Type B pancreatic cell (in vitro differentiated cells): ENCODE measurements at regions not wholly inside any gene's neighbourhood (a gene's known extent, or its start where the extent isn't known, plus 50 kb on each side); places are given as distances from the start of the nearest gene placed in this dataset.

ENCODE experiments used
- DNase-seq: peaks from one replicate; pipeline ENCODE4 v3.0.0; 2021; ENCODE audit warnings: mixed read lengths; ENCODE audit not compliant: unreplicated experiment; ENCODE audit errors: extremely low spot score
- H3K27ac Mint-ChIP-seq: 2 replicates; pipeline ENCODE4 v1.8.0; 2021; ENCODE audit warnings: mild to moderate bottlenecking, mixed read lengths
- H3K27me3 Mint-ChIP-seq: 2 replicates; pipeline ENCODE4 v1.8.0; 2021; ENCODE audit warnings: mixed read lengths
- H3K36me3 Mint-ChIP-seq: 2 replicates; pipeline ENCODE4 v1.8.0; 2021; ENCODE audit warnings: mixed read lengths
- H3K4me1 Mint-ChIP-seq: one replicate; pipeline ENCODE4 v1.8.0; 2021; ENCODE audit warnings: mixed read lengths; ENCODE audit not compliant: unreplicated experiment
- H3K4me3 Mint-ChIP-seq: 2 replicates; pipeline ENCODE4 v1.8.0; 2021; ENCODE audit warnings: mild to moderate bottlenecking, mixed read lengths
- H3K9me3 Mint-ChIP-seq: 2 replicates; pipeline ENCODE4 v1.8.0; 2021; ENCODE audit warnings: mixed read lengths
- TF ChIP-seq, protein P1 (sequence below): fragments of 200-600 bp; sonication (generic); conservative IDR thresholded peaks from 2 replicates; pipeline ENCODE4 v1.5.0; 2021; ENCODE audit warnings: antibody characterized with exemption, mild to moderate bottlenecking

DNA sequence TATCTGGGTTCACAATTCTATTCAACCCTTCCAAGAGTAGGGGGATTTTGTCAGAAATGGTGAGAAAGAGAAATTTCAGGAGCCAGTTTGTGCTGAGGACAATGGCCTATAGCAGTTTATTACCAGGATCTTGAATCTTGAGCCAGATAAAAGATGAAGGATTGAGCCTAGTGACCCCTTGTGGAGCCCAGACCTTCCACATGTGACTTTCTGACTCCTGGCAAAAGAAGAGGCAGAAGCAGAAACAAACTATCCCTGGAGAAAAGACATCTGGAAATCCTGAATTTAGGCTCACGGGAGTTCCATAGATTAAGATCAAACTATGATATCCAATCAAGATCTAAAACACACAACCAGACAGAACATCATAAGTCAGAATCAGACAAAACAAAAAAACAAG, 60.9 kb upstream of the CHRM2 start:
- Mint-ChIP-seq H3K27me3 (no peaks in the 10 kb centered on the region), H3K36me3 (no peaks in the 10 kb centered on the region), H3K4me1 (no peaks in the 10 kb centered on the region), H3K27ac (no peak overlapping the region), H3K4me3 (no peak overlapping the region), H3K9me3 (peaks cover 4% of the 10 kb centered on the region)
- TF ChIP-seq, protein P1, sequence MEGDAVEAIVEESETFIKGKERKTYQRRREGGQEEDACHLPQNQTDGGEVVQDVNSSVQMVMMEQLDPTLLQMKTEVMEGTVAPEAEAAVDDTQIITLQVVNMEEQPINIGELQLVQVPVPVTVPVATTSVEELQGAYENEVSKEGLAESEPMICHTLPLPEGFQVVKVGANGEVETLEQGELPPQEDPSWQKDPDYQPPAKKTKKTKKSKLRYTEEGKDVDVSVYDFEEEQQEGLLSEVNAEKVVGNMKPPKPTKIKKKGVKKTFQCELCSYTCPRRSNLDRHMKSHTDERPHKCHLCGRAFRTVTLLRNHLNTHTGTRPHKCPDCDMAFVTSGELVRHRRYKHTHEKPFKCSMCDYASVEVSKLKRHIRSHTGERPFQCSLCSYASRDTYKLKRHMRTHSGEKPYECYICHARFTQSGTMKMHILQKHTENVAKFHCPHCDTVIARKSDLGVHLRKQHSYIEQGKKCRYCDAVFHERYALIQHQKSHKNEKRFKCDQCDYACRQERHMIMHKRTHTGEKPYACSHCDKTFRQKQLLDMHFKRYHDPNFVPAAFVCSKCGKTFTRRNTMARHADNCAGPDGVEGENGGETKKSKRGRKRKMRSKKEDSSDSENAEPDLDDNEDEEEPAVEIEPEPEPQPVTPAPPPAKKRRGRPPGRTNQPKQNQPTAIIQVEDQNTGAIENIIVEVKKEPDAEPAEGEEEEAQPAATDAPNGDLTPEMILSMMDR = peak; percentile 50
- DNase-seq = no peak

DNA sequence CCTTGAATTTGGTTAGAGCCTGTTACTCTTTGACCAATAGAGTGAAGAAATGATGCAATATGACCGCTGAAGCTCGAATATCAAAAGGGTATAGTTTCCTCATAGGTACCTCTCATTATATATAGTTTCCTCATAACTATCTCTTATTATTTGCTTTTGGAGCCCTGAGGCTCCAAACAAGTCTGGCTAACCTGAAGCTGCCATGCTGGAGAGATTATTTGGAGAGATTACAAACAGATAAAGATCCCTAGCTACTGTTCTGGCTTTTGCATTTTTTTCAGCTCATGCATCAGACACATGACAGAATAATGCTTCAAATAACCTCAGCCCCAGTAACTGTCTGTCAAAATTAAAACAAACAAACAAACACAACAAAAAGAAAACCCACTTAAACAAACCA, 65.4 kb upstream of the CHRM2 start:
- no peaks in the 10 kb centered on the region for H3K4me1 Mint-ChIP-seq
- DNase-seq = no peak
- H3K27ac Mint-ChIP-seq = no peak overlapping the region
- no peaks in the 10 kb centered on the region for H3K36me3 Mint-ChIP-seq
- H3K4me3 Mint-ChIP-seq = no peak overlapping the region
- peaks cover 4% of the 10 kb centered on the region for H3K9me3 Mint-ChIP-seq
- TF ChIP-seq, protein P1 = no peak
- no peaks in the 10 kb centered on the region for H3K27me3 Mint-ChIP-seq

DNA sequence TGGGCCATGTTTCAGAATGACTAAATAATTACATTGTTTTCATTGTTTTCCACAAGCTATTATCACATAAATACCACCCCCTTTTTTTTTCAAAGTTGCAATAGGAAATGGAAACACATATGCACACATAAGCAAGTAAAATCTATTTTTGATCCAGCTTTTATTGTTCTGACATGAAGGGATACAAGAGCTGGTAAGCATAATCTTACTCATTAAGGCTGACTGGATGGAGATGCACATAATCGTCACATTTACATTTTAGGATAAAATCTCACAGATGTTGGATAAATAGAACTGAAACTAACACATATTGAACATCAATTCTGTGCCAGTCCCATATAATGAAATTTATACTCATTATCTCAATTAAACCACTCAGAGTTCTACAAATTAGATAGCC, 84.5 kb upstream of the CHRM2 start:
- H3K4me3 Mint-ChIP-seq = no peak overlapping the region
- H3K27ac Mint-ChIP-seq = no peak overlapping the region
- TF ChIP-seq, protein P1 = no peak
- H3K36me3 Mint-ChIP-seq = no peaks in the 10 kb centered on the region
- H3K9me3 Mint-ChIP-seq = no peaks in the 10 kb centered on the region
- H3K27me3 Mint-ChIP-seq = no peaks in the 10 kb centered on the region
- no peak for DNase-seq
- H3K4me1 Mint-ChIP-seq = no peaks in the 10 kb centered on the region

DNA sequence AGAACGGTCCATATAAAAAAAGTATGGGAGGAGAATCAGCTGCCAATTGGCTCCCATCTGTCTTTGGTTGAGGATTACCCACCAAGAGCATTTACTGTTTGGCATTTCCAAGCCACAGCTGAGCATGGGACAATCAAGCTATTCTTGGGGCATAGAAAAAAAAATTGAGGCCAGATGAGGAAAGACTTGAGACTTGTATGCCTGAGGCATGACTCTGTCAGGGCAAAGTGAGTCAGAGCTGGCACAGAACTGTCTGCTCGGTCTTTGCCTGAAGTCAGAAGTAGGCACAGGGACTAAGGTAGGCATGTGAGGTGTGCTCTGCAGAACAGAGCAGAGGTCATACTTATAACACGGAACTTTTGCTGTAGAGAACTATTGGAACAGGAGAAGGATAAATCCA, 126.5 kb upstream of the CHRM2 start:
- Mint-ChIP-seq H3K27me3 (peaks cover 3% of the 10 kb centered on the region), H3K9me3 (peaks cover 4% of the 10 kb centered on the region), H3K36me3 (no peaks in the 10 kb centered on the region), H3K4me3 (no peak overlapping the region), H3K27ac (no peak overlapping the region), H3K4me1 (no peaks in the 10 kb centered on the region)
- TF ChIP-seq, protein P1 = no peak
- no peak for DNase-seq

DNA sequence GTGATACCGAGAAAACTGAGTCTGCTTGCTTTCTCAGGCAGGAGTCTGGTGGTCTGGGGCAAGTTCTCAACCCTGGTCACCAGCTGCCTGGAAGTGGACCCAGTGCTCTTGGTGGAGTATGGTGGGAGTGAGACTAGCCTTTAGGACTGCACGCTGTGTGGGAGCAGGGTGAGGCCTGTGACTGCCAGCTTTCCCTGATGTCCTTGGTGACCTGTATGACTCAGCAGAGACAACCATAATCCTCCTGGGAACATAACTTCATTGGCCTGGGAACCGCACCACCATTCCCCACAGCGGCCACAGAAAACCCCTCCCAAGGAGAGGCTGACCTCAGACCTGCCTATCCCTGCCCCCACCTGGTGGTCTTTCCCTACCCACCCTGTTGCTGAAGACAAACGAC, 139.5 kb upstream of the CHRM2 start:
- no peak for DNase-seq
- no peaks in the 10 kb centered on the region for H3K4me1 Mint-ChIP-seq
- H3K27ac Mint-ChIP-seq = no peak overlapping the region
- no peak overlapping the region for H3K4me3 Mint-ChIP-seq
- no peaks in the 10 kb centered on the region for H3K36me3 Mint-ChIP-seq
- no peaks in the 10 kb centered on the region for H3K9me3 Mint-ChIP-seq
- TF ChIP-seq, protein P1 = no peak
- H3K27me3 Mint-ChIP-seq = no peaks in the 10 kb centered on the region

DNA sequence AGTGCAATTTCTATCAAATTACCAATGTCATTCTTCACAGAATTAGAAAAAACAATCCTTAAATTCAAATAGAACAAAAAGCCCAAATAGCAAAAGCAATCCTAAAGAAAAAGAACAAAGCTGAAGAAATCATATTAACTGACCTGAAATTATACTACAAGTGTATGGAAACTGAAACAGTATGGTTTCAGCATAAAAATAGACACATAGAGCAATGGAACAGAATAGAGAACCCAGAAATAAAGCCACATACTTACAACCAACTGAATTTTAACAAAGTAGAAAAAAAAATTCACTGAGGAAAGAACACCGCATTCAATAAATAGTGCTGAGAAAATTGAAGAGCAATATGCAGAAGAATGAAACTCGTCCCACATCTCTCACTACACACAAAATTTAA, 142.0 kb upstream of the CHRM2 start:
- Mint-ChIP-seq H3K4me3 (no peak overlapping the region), H3K36me3 (no peaks in the 10 kb centered on the region), H3K27me3 (no peaks in the 10 kb centered on the region), H3K27ac (no peak overlapping the region), H3K9me3 (no peaks in the 10 kb centered on the region), H3K4me1 (no peaks in the 10 kb centered on the region)
- TF ChIP-seq, protein P1 = no peak
- DNase-seq = no peak
